ENCODE measurements at regions not wholly inside any gene's neighbourhood (a gene's known extent, or its start where the extent isn't known, plus 50 kb on each side); places are given as distances from the start of the nearest gene placed in this dataset.

GRCh38 chr7:31256506-31256905 is 84.0 kb downstream of the NEUROD6 start:
- H3K4me3 ChIP-seq (ENCODE audit: low read depth, low read length): no peak overlapping the region
- TF ChIP-seq CTCF (IDR thresholded peaks at IDR 0.05; ENCODE audit: control insufficient read depth, extremely low read depth, insufficient read depth): no peak
- no peak for DNase-seq (ENCODE audit: low read depth)

GRCh38 chr7:31254926-31255325 is 85.6 kb downstream of the NEUROD6 start:
- TF ChIP-seq CTCF (IDR thresholded peaks at IDR 0.05; ENCODE audit: control insufficient read depth, extremely low read depth, insufficient read depth): no peak
- no peak for DNase-seq (ENCODE audit: low read depth)
- H3K4me3 ChIP-seq (ENCODE audit: low read depth, low read length): no peak overlapping the region

- TF ChIP-seq CTCF (IDR thresholded peaks at IDR 0.05; ENCODE audit: control insufficient read depth, extremely low read depth, insufficient read depth): no peak
- no peak overlapping the region for H3K4me3 ChIP-seq (ENCODE audit: low read depth, low read length)
- DNase-seq (ENCODE audit: low read depth): no peak
Measured at GRCh38 chr7:31253532-31253931, 87.0 kb downstream of the NEUROD6 start.

GRCh38 chr7:31251441-31251840 is 89.1 kb downstream of the NEUROD6 start:
- TF ChIP-seq CTCF (IDR thresholded peaks at IDR 0.05; ENCODE audit: control insufficient read depth, extremely low read depth, insufficient read depth): no peak
- H3K4me3 ChIP-seq (ENCODE audit: low read depth, low read length): no peak overlapping the region
- no peak for DNase-seq (ENCODE audit: low read depth)

- no peak for DNase-seq (ENCODE audit: low read depth)
- H3K4me3 ChIP-seq (ENCODE audit: low read depth, low read length): no peak overlapping the region
- no peak for TF ChIP-seq CTCF (IDR thresholded peaks at IDR 0.05; ENCODE audit: control insufficient read depth, extremely low read depth, insufficient read depth)
Measured at GRCh38 chr7:31249671-31250070, 90.9 kb downstream of the NEUROD6 start.

GRCh38 chr7:31236868-31237267 is 103.7 kb downstream of the NEUROD6 start:
- H3K4me3 ChIP-seq (ENCODE audit: low read depth, low read length): no peak overlapping the region
- DNase-seq (ENCODE audit: low read depth): no peak
- TF ChIP-seq CTCF (IDR thresholded peaks at IDR 0.05; ENCODE audit: control insufficient read depth, extremely low read depth, insufficient read depth): no peak

- no peak for TF ChIP-seq CTCF (IDR thresholded peaks at IDR 0.05; ENCODE audit: control insufficient read depth, extremely low read depth, insufficient read depth)
- no peak overlapping the region for H3K4me3 ChIP-seq (ENCODE audit: low read depth, low read length)
- no peak for DNase-seq (ENCODE audit: low read depth)
Measured at GRCh38 chr7:31234836-31235605, 105.5 kb downstream of the NEUROD6 start.

Measured in LNCaP clone FGC (cell line).